ENCODE measurements at regions not wholly inside any gene's neighbourhood (a gene's known extent, or its start where the extent isn't known, plus 50 kb on each side); places are given as distances from the start of the nearest gene placed in this dataset.

GRCh38 chr10:33387720-33388119 is 53.3 kb upstream of the NRP1 start:
- TF ChIP-seq CTCF (IDR thresholded peaks at IDR 0.05; ENCODE audit: low read depth, low read length, poor library complexity, severe bottlenecking): no peak
- no peak for TF ChIP-seq EZH2phosphoT487 (IDR thresholded peaks at IDR 0.05; ENCODE audit: borderline replicate concordance, low read length)
